ENCODE measurements at regions not wholly inside any gene's neighbourhood (a gene's known extent, or its start where the extent isn't known, plus 50 kb on each side); places are given as distances from the start of the nearest gene placed in this dataset.
A peak's percentile ranks its signal among the peaks of the same experiment; 100 is the strongest.
"Not testable (repeated sequence)": the region's sequence is repeated elsewhere in the genome, so short reads cannot be mapped to it uniquely, and the experiment has no call there.

DNA sequence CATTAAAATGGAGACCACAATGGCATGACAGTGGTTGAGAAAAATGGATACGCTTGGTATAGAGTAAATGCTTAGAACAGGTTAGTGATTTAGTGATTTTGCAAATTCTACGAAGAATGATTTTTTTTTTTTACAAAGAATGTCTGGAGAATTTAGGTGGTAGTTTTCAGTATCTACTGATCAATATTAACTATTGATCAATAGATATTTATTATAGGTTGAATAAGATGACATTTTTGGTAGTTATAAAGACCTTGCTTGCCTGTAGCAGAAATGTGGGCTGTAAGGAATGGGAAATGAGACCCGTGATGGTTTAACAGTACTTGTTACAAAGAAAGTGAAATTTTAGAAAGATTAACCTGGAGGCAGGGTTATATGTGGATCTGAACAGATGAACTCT lies 137.5 kb downstream of the NR2F2 start:
- CTCF ChIA-PET, result no interaction called here
- TF ChIP-seq LEF1 (IDR thresholded peaks at IDR 0.05; ENCODE audit: borderline replicate concordance) (no peak), TARDBP (IDR thresholded peaks at IDR 0.05) (no peak), NFRKB (IDR thresholded peaks at IDR 0.05) (no peak), BHLHE40 (IDR thresholded peaks at IDR 0.05; ENCODE audit: borderline replicate concordance) (no peak), CTBP1 (IDR thresholded peaks at IDR 0.05; ENCODE audit: borderline replicate concordance) (no peak), ZNF384 (IDR thresholded peaks at IDR 0.05) (no peak), SUZ12 (IDR thresholded peaks at IDR 0.05) (no peak), HDGF (IDR thresholded peaks at IDR 0.05; ENCODE audit: borderline replicate concordance) (no peak), ELF4 (IDR thresholded peaks at IDR 0.05) (no peak), PKNOX1 (IDR thresholded peaks at IDR 0.05) (no peak), FOXM1 (IDR thresholded peaks at IDR 0.05; ENCODE audit: borderline replicate concordance) (no peak), FOXA1 (IDR thresholded peaks at IDR 0.05) (no peak), ARNT (IDR thresholded peaks at IDR 0.05) (no peak), FOXK2 (IDR thresholded peaks at IDR 0.05) (no peak), SP1 (IDR thresholded peaks at IDR 0.05) (no peak)

GRCh38 chr15:96470681-96471310 lies 140.3 kb downstream of the NR2F2 start:
- no peak for TF ChIP-seq HDGF (IDR thresholded peaks at IDR 0.05; ENCODE audit: borderline replicate concordance)
- no peak for TF ChIP-seq TARDBP (IDR thresholded peaks at IDR 0.05)
- TF ChIP-seq SP1 (IDR thresholded peaks at IDR 0.05), result no peak
- TF ChIP-seq LEF1 (IDR thresholded peaks at IDR 0.05; ENCODE audit: borderline replicate concordance), result no peak
- TF ChIP-seq L3MBTL2 (conservative IDR thresholded peaks at IDR 0.05), result no peak
- no peak for TF ChIP-seq CTBP1 (IDR thresholded peaks at IDR 0.05; ENCODE audit: borderline replicate concordance)
- TF ChIP-seq FOXM1 (IDR thresholded peaks at IDR 0.05; ENCODE audit: borderline replicate concordance), result no peak
- TF ChIP-seq SUZ12 (IDR thresholded peaks at IDR 0.05), result no peak
- TF ChIP-seq FOXA1 (IDR thresholded peaks at IDR 0.05), result no peak
- no peak for TF ChIP-seq ZNF384 (IDR thresholded peaks at IDR 0.05)
- TF ChIP-seq PKNOX1 (IDR thresholded peaks at IDR 0.05), result no peak
- TF ChIP-seq NFRKB (IDR thresholded peaks at IDR 0.05), result no peak
- DNase-seq (ENCODE audit: extremely low spot score), result no peak
- POLR2A ChIA-PET, result no interaction called here
- CTCF ChIA-PET, result no interaction called here

More for the DNA sequence above, 137.5 kb downstream of the NR2F2 start:
- POLR2A ChIA-PET, result no interaction called here
- no peak for DNase-seq (ENCODE audit: extremely low spot score)

DNA sequence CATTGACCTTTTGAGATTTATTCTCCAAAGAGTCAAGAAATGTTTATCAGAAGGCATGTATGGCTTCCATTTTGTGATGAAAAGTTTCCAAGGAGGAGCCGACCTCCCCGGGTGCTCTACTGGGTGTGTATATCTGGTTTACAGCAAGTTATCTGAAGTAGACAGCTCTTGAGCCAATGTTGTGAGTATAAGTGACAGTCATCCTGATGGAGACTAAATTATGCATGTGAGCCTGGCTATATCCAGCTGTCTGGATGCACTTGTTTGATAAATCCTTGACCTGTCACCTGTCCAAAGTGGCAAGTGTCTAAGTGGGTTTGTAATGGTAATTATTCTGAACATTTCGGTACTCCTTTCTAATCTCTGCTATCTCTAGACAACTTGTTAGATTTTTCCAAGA lies 142.2 kb downstream of the NR2F2 start:
- POLR2A ChIA-PET, result interaction anchor here (0.6 kb wide), 1 partner anchor 12 kb away, joined by 3 read pairs; no protein-coding TSS in a partner anchor
- no peak for DNase-seq (ENCODE audit: extremely low spot score)
- TF ChIP-seq SP1 (IDR thresholded peaks at IDR 0.05) (no peak), NFRKB (IDR thresholded peaks at IDR 0.05) (no peak), FOXA1 (IDR thresholded peaks at IDR 0.05) (no peak), CTBP1 (IDR thresholded peaks at IDR 0.05; ENCODE audit: borderline replicate concordance) (no peak), ZNF384 (IDR thresholded peaks at IDR 0.05) (no peak)
- CTCF ChIA-PET, result interaction anchor here (0.6 kb wide), 1 partner anchor 1219 kb away, joined by 3 read pairs; no protein-coding TSS in a partner anchor

- 0 out of 2 replicates have a peak, but pooled peaks have one; percentile 3 for TF ChIP-seq PKNOX1 (IDR thresholded peaks at IDR 0.05)
- no peak for TF ChIP-seq FOXK2 (IDR thresholded peaks at IDR 0.05)
- DNase-seq (ENCODE audit: extremely low spot score), result no peak
- POLR2A ChIA-PET, result interaction anchor here (1.0 kb wide), 1 partner anchor 133 kb away, joined by 3 read pairs; no protein-coding TSS in a partner anchor
- CTCF ChIA-PET, result no interaction called here
These were observed 143.1 kb downstream of the NR2F2 start for GRCh38 chr15:96473556-96473955.

DNA sequence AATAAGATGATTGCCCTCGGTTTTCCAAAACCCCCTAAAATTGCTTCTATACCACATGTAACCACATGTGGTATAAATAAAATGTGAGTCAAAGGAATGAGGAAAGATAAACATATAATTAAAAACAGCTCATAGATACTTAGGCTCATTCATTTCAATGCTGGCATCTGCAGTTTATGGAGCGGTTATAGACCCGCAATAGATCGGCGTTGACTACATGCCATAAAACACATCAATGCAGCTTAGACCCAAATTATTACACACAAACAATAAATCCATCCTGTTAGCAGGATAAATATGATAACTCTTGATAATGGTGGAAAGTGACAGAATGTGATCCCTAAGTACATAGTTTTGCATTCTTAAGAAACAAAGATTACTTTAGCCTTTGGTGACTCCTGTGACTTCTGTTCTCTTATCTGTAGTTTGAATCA lies 143.7 kb downstream of the NR2F2 start:
- CTCF ChIA-PET, result no interaction called here
- TF ChIP-seq PKNOX1 (IDR thresholded peaks at IDR 0.05) (peak; percentile 79), SUZ12 (IDR thresholded peaks at IDR 0.05) (no peak), FOXK2 (IDR thresholded peaks at IDR 0.05) (no peak), FOXA1 (IDR thresholded peaks at IDR 0.05) (peak; percentile 70), HDGF (IDR thresholded peaks at IDR 0.05; ENCODE audit: borderline replicate concordance) (no peak), CTBP1 (IDR thresholded peaks at IDR 0.05; ENCODE audit: borderline replicate concordance) (peak; percentile 81; the same call in 1 of the 2 replicates), ARNT (IDR thresholded peaks at IDR 0.05) (no peak), ZNF384 (IDR thresholded peaks at IDR 0.05) (no peak), FOXM1 (IDR thresholded peaks at IDR 0.05; ENCODE audit: borderline replicate concordance) (no peak), L3MBTL2 (conservative IDR thresholded peaks at IDR 0.05) (no peak), BHLHE40 (IDR thresholded peaks at IDR 0.05; ENCODE audit: borderline replicate concordance) (no peak), TARDBP (IDR thresholded peaks at IDR 0.05) (no peak), LEF1 (IDR thresholded peaks at IDR 0.05; ENCODE audit: borderline replicate concordance) (no peak), ELF4 (IDR thresholded peaks at IDR 0.05) (no peak)
- POLR2A ChIA-PET, result interaction anchor here (1.0 kb wide), 1 partner anchor 134 kb away, joined by 3 read pairs; no protein-coding TSS in a partner anchor

GRCh38 chr15:96477227-96477626 lies 146.7 kb downstream of the NR2F2 start:
- no peak for TF ChIP-seq CTBP1 (IDR thresholded peaks at IDR 0.05; ENCODE audit: borderline replicate concordance)
- TF ChIP-seq FOXA1 (IDR thresholded peaks at IDR 0.05), result no peak
- TF ChIP-seq SP1 (IDR thresholded peaks at IDR 0.05), result no peak
- TF ChIP-seq NFRKB (IDR thresholded peaks at IDR 0.05), result no peak
- no peak for TF ChIP-seq TARDBP (IDR thresholded peaks at IDR 0.05)
- no peak for TF ChIP-seq ARNT (IDR thresholded peaks at IDR 0.05)
- TF ChIP-seq BHLHE40 (IDR thresholded peaks at IDR 0.05; ENCODE audit: borderline replicate concordance), result no peak
- CTCF ChIA-PET, result no interaction called here
- POLR2A ChIA-PET, result no interaction called here
- no peak for DNase-seq (ENCODE audit: extremely low spot score)

More for the DNA sequence above, 143.7 kb downstream of the NR2F2 start:
- DNase-seq (ENCODE audit: extremely low spot score), result no peak

DNA sequence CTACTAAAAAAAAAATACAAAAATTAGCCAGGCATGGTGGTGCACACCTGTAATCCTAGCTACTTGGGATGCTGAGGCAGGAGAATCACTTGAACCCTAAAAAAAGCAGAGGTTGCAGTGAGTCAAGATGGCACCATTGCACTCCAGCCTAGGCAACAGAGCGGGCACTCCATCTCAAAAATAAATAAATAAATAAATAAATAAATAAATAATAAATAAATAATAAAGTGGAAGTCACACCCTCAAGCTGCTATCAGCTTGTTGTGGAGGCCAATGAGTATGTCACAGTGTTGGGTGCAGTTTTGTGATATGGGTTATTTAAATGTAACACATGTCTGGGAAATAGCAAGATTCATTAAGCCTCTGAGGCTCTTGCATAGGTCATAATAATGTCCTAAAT lies 153.9 kb downstream of the NR2F2 start:
- DNase-seq (ENCODE audit: extremely low spot score); CTCF ChIA-PET; POLR2A ChIA-PET: not testable (repeated sequence)

Measured in HEK293T (cell line).